SK-N-MC (cell line): ENCODE measurements at regions not wholly inside any gene's neighbourhood (a gene's known extent, or its start where the extent isn't known, plus 50 kb on each side); places are given as distances from the start of the nearest gene placed in this dataset.
"Not testable (repeated sequence)": the region's sequence is repeated elsewhere in the genome, so short reads cannot be mapped to it uniquely, and the experiment has no call there.

ENCODE experiments used
- EZH2 ChIP-seq: fragments of 200-600 bp; sonication (generic); IDR thresholded peaks from one replicate; pipeline ENCODE4 v1.6.1; 2017; ENCODE audit warnings: antibody characterized with exemption
- FOXP2 ChIP-seq: optimal IDR thresholded peaks from 2 replicates; pipeline ENCODE3; 2011; ENCODE audit warnings: mild to moderate bottlenecking, moderate library complexity; ENCODE audit not compliant: insufficient read depth; ENCODE audit errors: extremely low read length, control extremely low read depth
- POLR2AphosphoS5 ChIP-seq: IDR thresholded peaks from 2 replicates; pipeline ENCODE4 v1.6.1; 2012; ENCODE audit warnings: mild to moderate bottlenecking, low read depth, low read length, borderline replicate concordance

DNA sequence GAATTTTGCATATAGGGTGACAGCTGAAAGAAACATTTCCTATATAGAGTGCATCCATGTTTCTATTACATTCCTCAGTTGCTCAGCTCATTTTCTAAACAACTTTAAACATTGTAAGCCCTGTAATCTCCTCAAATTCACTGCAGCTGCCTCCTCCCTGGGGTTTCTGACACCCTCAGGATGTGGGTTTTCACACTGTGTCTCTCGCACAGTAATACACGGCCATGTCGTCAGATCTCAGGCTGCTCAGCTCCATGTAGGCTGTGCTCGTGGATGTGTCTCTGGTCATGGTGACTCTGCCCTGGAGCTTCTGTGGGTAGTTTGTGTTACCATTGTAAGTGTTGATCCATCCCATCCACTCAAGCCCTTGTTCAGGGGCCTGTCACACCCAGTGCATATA is 569.0 kb downstream of the GOLGA6L6 start:
- not testable (repeated sequence) for TF ChIP-seq POLR2AphosphoS5, EZH2, FOXP2
